ENCODE measurements at regions not wholly inside any gene's neighbourhood (a gene's known extent, or its start where the extent isn't known, plus 50 kb on each side); places are given as distances from the start of the nearest gene placed in this dataset.
"Not testable (repeated sequence)": the region's sequence is repeated elsewhere in the genome, so short reads cannot be mapped to it uniquely, and the experiment has no call there.

GRCh38 chr6:137804637-137805036, 62.4 kb upstream of the TNFAIP3 start:
- peak; percentile 48 for ATAC-seq
- intact Hi-C loops (cut with DNase I), result no loop called here

GRCh38 chr6:137805622-137806021, 61.4 kb upstream of the TNFAIP3 start:
- peak; percentile 57 for ATAC-seq
- DNase-seq (ENCODE audit: low spot score), result no peak
- intact Hi-C loops (cut with DNase I), result no loop called here

More at GRCh38 chr6:137804637-137805036, 62.4 kb upstream of the TNFAIP3 start:
- DNase-seq (ENCODE audit: low spot score), result no peak

- DNase-seq (ENCODE audit: low spot score) (no peak), ATAC-seq (no peak)
- intact Hi-C loops (cut with DNase I), result no loop called here
Measured at GRCh38 chr6:137806914-137807682, 60.0 kb upstream of the TNFAIP3 start.

- intact Hi-C loops (cut with DNase I), result no loop called here
- ATAC-seq (no peak), DNase-seq (ENCODE audit: low spot score) (no peak)
Measured at GRCh38 chr6:137808191-137808590, 58.9 kb upstream of the TNFAIP3 start.

- ATAC-seq (no peak), DNase-seq (ENCODE audit: low spot score) (no peak)
- intact Hi-C loops (cut with DNase I), result no loop called here
Measured at GRCh38 chr6:137808836-137809315, 58.2 kb upstream of the TNFAIP3 start.

- intact Hi-C loops (cut with DNase I); ATAC-seq; DNase-seq (ENCODE audit: low spot score): not testable (repeated sequence)
Measured at GRCh38 chr6:137809895-137810553, 57.0 kb upstream of the TNFAIP3 start.

- intact Hi-C loops (cut with DNase I), result no loop called here
- DNase-seq (ENCODE audit: low spot score) (no peak), ATAC-seq (no peak)
Measured at GRCh38 chr6:137810554-137811120, 56.4 kb upstream of the TNFAIP3 start.

- peak; percentile 69 for DNase-seq (ENCODE audit: low spot score)
- intact Hi-C loops (cut with DNase I), result no loop called here
Measured at GRCh38 chr6:137811121-137811915, 55.7 kb upstream of the TNFAIP3 start.

GRCh38 chr6:137811916-137812553, 55.0 kb upstream of the TNFAIP3 start:
- no peak for ATAC-seq
- DNase-seq (ENCODE audit: low spot score), result no peak

More at GRCh38 chr6:137811121-137811915, 55.7 kb upstream of the TNFAIP3 start:
- ATAC-seq, result peak; percentile 77

GRCh38 chr6:137813308-137813970, 53.6 kb upstream of the TNFAIP3 start:
- DNase-seq (ENCODE audit: low spot score), result no peak
- no peak for ATAC-seq
- intact Hi-C loops (cut with DNase I), result no loop called here

More at GRCh38 chr6:137811916-137812553, 55.0 kb upstream of the TNFAIP3 start:
- intact Hi-C loops (cut with DNase I), result no loop called here

- intact Hi-C loops (cut with DNase I); ATAC-seq: not testable (repeated sequence)
Measured at GRCh38 chr6:137814030-137814429, 53.0 kb upstream of the TNFAIP3 start.

GRCh38 chr6:137815692-137816091, 51.4 kb upstream of the TNFAIP3 start:
- ATAC-seq, result no peak
- DNase-seq (ENCODE audit: low spot score), result no peak
- intact Hi-C loops (cut with DNase I), result no loop called here

More at GRCh38 chr6:137814030-137814429, 53.0 kb upstream of the TNFAIP3 start:
- not testable (repeated sequence) for DNase-seq (ENCODE audit: low spot score)

- ATAC-seq (no peak), DNase-seq (ENCODE audit: low spot score) (no peak)
- intact Hi-C loops (cut with DNase I), result no loop called here
Measured at GRCh38 chr6:137816133-137816579, 50.9 kb upstream of the TNFAIP3 start.

GRCh38 chr6:137816688-137817618, 50.1 kb upstream of the TNFAIP3 start:
- ATAC-seq, result no peak
- intact Hi-C loops (cut with DNase I), result no loop called here
- no peak for DNase-seq (ENCODE audit: low spot score)

Data from sciatic nerve (tissue), 2 donors.